ENCODE measurements at regions not wholly inside any gene's neighbourhood (a gene's known extent, or its start where the extent isn't known, plus 50 kb on each side); places are given as distances from the start of the nearest gene placed in this dataset.

DNA sequence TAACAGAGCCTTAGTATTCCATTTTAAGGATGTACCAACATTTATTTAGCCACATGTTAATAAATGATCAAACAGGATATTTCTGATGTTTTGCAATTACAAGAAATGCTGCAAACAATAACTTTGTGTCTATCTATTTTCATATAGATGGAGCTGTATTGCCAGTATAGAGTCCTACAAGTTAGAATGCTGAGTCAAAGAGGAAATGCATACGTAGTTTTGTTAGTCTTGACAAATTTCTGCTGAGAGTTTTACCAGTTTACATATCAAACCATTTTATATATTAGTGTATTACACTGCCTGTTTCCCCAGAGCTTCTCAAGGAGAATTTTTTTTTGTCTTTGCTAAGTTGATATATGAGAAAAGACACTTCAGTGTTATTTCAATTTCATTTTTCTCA lies 541.7 kb downstream of the SLC16A7 start:
- no peaks in the 10 kb centered on the region for H3K27me3 ChIP-seq (ENCODE audit: control insufficient read depth, insufficient read depth, low read length)
- no peak overlapping the region for H3K27ac ChIP-seq (ENCODE audit: insufficient read depth, low read length, poor library complexity, severe bottlenecking)
- Mint-ChIP-seq H3K4me3 (no peak overlapping the region), H3K27ac (no peak overlapping the region), H3K36me3 (no peaks in the 10 kb centered on the region), H3K27me3 (no peaks in the 10 kb centered on the region), H3K9me3 (peaks cover 0 to 4% (median 1%) of the 10 kb centered on the region in 7 donors), H3K4me1 (no peaks in the 10 kb centered on the region)
- H3K4me3 ChIP-seq (ENCODE audit: low read depth, low read length), result no peak overlapping the region
- DNase-seq (no peak), ATAC-seq (ENCODE audit: low read depth in 2 of 2) (no peak)
- no peaks in the 10 kb centered on the region for H3K4me1 ChIP-seq (ENCODE audit: control insufficient read depth, insufficient read depth, low read length, poor library complexity, severe bottlenecking)
- H3K9me3 ChIP-seq (ENCODE audit: control insufficient read depth in 2 of 2, low read length in 2 of 2), result no peaks in the 10 kb centered on the region
- H3K36me3 ChIP-seq (ENCODE audit: control insufficient read depth, insufficient read depth, low read length), result no peaks in the 10 kb centered on the region

GRCh38 chr12:60138526-60138925 lies 542.7 kb downstream of the SLC16A7 start:
- H3K4me3 Mint-ChIP-seq, result no peak overlapping the region
- H3K27ac Mint-ChIP-seq, result no peak overlapping the region
- H3K4me1 ChIP-seq (ENCODE audit: control insufficient read depth, insufficient read depth, low read length, poor library complexity, severe bottlenecking), result no peaks in the 10 kb centered on the region
- H3K9me3 Mint-ChIP-seq, result peaks cover 0 to 4% (median 1%) of the 10 kb centered on the region in 7 donors
- H3K27ac ChIP-seq (ENCODE audit: insufficient read depth, low read length, poor library complexity, severe bottlenecking), result no peak overlapping the region
- ATAC-seq (ENCODE audit: low read depth in 2 of 2) (no peak), DNase-seq (no peak)
- no peaks in the 10 kb centered on the region for H3K27me3 ChIP-seq (ENCODE audit: control insufficient read depth, insufficient read depth, low read length)
- no peaks in the 10 kb centered on the region for H3K27me3 Mint-ChIP-seq
- no peak overlapping the region for H3K4me3 ChIP-seq (ENCODE audit: low read depth, low read length)
- H3K36me3 ChIP-seq (ENCODE audit: control insufficient read depth, insufficient read depth, low read length), result no peaks in the 10 kb centered on the region
- H3K36me3 Mint-ChIP-seq, result no peaks in the 10 kb centered on the region
- no peaks in the 10 kb centered on the region for H3K4me1 Mint-ChIP-seq
- H3K9me3 ChIP-seq (ENCODE audit: control insufficient read depth in 2 of 2, low read length in 2 of 2), result no peaks in the 10 kb centered on the region

- Histone ChIP-seq H3K27me3 (ENCODE audit: control insufficient read depth, insufficient read depth, low read length) (no peaks in the 10 kb centered on the region), H3K27ac (ENCODE audit: insufficient read depth, low read length, poor library complexity, severe bottlenecking) (no peak overlapping the region), H3K36me3 (ENCODE audit: control insufficient read depth, insufficient read depth, low read length) (no peaks in the 10 kb centered on the region), H3K4me1 (ENCODE audit: control insufficient read depth, insufficient read depth, low read length, poor library complexity, severe bottlenecking) (no peaks in the 10 kb centered on the region), H3K4me3 (ENCODE audit: low read depth, low read length) (no peak overlapping the region), H3K9me3 (ENCODE audit: control insufficient read depth in 2 of 2, low read length in 2 of 2) (no peaks in the 10 kb centered on the region)
- DNase-seq (no peak), ATAC-seq (ENCODE audit: low read depth in 2 of 2) (no peak)
- no peaks in the 10 kb centered on the region for H3K27me3 Mint-ChIP-seq
- no peak overlapping the region for H3K4me3 Mint-ChIP-seq
- no peaks in the 10 kb centered on the region for H3K36me3 Mint-ChIP-seq
- peaks cover 0 to 5% (median 2%) of the 10 kb centered on the region in 7 donors for H3K9me3 Mint-ChIP-seq
- no peak overlapping the region for H3K27ac Mint-ChIP-seq
- no peaks in the 10 kb centered on the region for H3K4me1 Mint-ChIP-seq
These were observed 548.6 kb downstream of the SLC16A7 start for GRCh38 chr12:60144395-60144794.

GRCh38 chr12:60148109-60148508 lies 552.3 kb downstream of the SLC16A7 start:
- peaks cover 0 to 7% (median 6%) of the 10 kb centered on the region in 7 donors for H3K9me3 Mint-ChIP-seq
- H3K27ac Mint-ChIP-seq, result no peak overlapping the region
- no peak for ATAC-seq (ENCODE audit: low read depth in 2 of 2)

DNA sequence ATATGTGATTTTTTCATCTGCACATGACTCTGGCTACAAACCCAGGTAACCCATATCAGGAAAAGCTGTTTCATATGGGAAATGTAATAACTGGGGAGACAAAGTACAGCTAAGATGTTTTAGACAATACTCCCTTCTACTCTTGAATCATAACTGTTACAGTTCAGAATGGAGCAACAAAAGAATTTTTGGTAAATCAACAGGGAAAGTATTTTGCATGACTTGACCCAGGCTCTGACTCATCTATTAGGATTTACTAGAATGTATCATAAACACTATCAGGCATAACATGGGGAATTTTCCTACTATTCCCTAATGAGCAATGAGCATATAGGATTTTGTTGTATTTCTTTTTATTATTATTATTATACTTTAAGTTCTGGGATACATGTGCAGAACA lies 553.0 kb downstream of the SLC16A7 start:
- Mint-ChIP-seq H3K36me3 (no peaks in the 10 kb centered on the region), H3K4me1 (no peaks in the 10 kb centered on the region), H3K9me3 (peaks cover 0 to 7% (median 6%) of the 10 kb centered on the region in 7 donors)

More at GRCh38 chr12:60148109-60148508, 552.3 kb downstream of the SLC16A7 start:
- H3K27ac ChIP-seq (ENCODE audit: insufficient read depth, low read length, poor library complexity, severe bottlenecking), result no peak overlapping the region
- no peaks in the 10 kb centered on the region for H3K4me1 ChIP-seq (ENCODE audit: control insufficient read depth, insufficient read depth, low read length, poor library complexity, severe bottlenecking)
- Mint-ChIP-seq H3K4me1 (no peaks in the 10 kb centered on the region), H3K36me3 (no peaks in the 10 kb centered on the region), H3K27me3 (no peaks in the 10 kb centered on the region), H3K4me3 (no peak overlapping the region)
- no peak overlapping the region for H3K4me3 ChIP-seq (ENCODE audit: low read depth, low read length)
- H3K9me3 ChIP-seq (ENCODE audit: control insufficient read depth in 2 of 2, low read length in 2 of 2), result no peaks in the 10 kb centered on the region
- no peaks in the 10 kb centered on the region for H3K36me3 ChIP-seq (ENCODE audit: control insufficient read depth, insufficient read depth, low read length)
- H3K27me3 ChIP-seq (ENCODE audit: control insufficient read depth, insufficient read depth, low read length), result no peaks in the 10 kb centered on the region
- DNase-seq, result no peak

DNA sequence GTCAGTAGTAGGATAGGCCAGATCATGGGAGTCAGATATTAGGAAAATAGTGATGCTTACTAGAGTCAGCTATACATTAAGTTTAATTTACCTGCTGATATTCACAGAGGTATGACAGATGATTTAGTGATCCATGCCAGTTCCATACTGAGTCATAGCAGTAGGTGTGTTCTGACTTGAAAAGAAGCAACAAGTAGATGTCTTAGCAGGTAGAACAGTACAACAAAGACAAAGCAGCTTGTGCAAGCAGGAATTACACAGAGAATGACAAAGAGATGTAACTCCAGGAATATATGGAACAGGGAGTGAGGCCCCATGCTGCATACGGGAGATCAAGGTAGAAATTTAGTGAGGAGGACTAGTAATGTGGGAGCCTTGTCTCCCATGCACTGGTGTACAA lies 556.9 kb downstream of the SLC16A7 start:
- no peak overlapping the region for H3K4me3 Mint-ChIP-seq
- H3K27me3 Mint-ChIP-seq, result no peaks in the 10 kb centered on the region
- no peak for DNase-seq
- H3K4me1 Mint-ChIP-seq, result no peaks in the 10 kb centered on the region
- no peak for ATAC-seq (ENCODE audit: low read depth in 2 of 2)
- Histone ChIP-seq H3K4me3 (ENCODE audit: low read depth, low read length) (no peak overlapping the region), H3K27ac (ENCODE audit: insufficient read depth, low read length, poor library complexity, severe bottlenecking) (no peak overlapping the region), H3K4me1 (ENCODE audit: control insufficient read depth, insufficient read depth, low read length, poor library complexity, severe bottlenecking) (no peaks in the 10 kb centered on the region), H3K36me3 (ENCODE audit: control insufficient read depth, insufficient read depth, low read length) (no peaks in the 10 kb centered on the region), H3K9me3 (ENCODE audit: control insufficient read depth in 2 of 2, low read length in 2 of 2) (no peaks in the 10 kb centered on the region), H3K27me3 (ENCODE audit: control insufficient read depth, insufficient read depth, low read length) (no peaks in the 10 kb centered on the region)
- no peak overlapping the region for H3K27ac Mint-ChIP-seq
- H3K36me3 Mint-ChIP-seq, result no peaks in the 10 kb centered on the region
- peaks cover 0 to 6% (median 5%) of the 10 kb centered on the region in 7 donors for H3K9me3 Mint-ChIP-seq

More for the DNA sequence above, 553.0 kb downstream of the SLC16A7 start:
- Mint-ChIP-seq H3K4me3 (no peak overlapping the region), H3K27ac (no peak overlapping the region), H3K27me3 (no peaks in the 10 kb centered on the region)
- no peaks in the 10 kb centered on the region for H3K27me3 ChIP-seq (ENCODE audit: control insufficient read depth, insufficient read depth, low read length)
- H3K9me3 ChIP-seq (ENCODE audit: control insufficient read depth in 2 of 2, low read length in 2 of 2), result no peaks in the 10 kb centered on the region
- ATAC-seq (ENCODE audit: low read depth in 2 of 2) (no peak), DNase-seq (no peak)
- no peak overlapping the region for H3K27ac ChIP-seq (ENCODE audit: insufficient read depth, low read length, poor library complexity, severe bottlenecking)
- H3K4me3 ChIP-seq (ENCODE audit: low read depth, low read length), result no peak overlapping the region
- H3K36me3 ChIP-seq (ENCODE audit: control insufficient read depth, insufficient read depth, low read length), result no peaks in the 10 kb centered on the region
- no peaks in the 10 kb centered on the region for H3K4me1 ChIP-seq (ENCODE audit: control insufficient read depth, insufficient read depth, low read length, poor library complexity, severe bottlenecking)

DNA sequence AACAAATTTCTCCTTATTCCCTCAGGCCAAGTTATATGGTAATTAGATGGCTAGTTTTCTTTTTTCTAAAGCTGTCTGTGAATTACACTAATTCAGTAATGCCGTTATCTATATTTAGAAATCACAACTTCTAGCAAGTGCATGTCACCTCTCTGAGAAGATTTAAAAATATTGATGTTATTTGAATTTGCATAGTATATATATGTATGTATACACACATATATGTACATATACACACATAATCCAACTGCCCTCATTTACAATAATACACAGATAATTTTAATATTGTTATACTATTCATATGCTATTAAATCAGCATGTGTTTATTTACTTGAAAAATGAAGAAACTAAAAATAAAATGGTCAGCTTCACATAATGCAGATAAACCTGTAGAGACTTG lies 563.9 kb downstream of the SLC16A7 start:
- H3K36me3 Mint-ChIP-seq, result no peaks in the 10 kb centered on the region
- no peak overlapping the region for H3K4me3 Mint-ChIP-seq
- H3K27me3 Mint-ChIP-seq, result no peaks in the 10 kb centered on the region
- no peak overlapping the region for H3K27ac ChIP-seq (ENCODE audit: insufficient read depth, low read length, poor library complexity, severe bottlenecking)
- H3K27me3 ChIP-seq (ENCODE audit: control insufficient read depth, insufficient read depth, low read length), result no peaks in the 10 kb centered on the region
- H3K36me3 ChIP-seq (ENCODE audit: control insufficient read depth, insufficient read depth, low read length), result no peaks in the 10 kb centered on the region
- no peaks in the 10 kb centered on the region for H3K4me1 Mint-ChIP-seq
- no peak overlapping the region for H3K4me3 ChIP-seq (ENCODE audit: low read depth, low read length)
- ATAC-seq (ENCODE audit: low read depth in 2 of 2) (no peak), DNase-seq (no peak)
- no peaks in the 10 kb centered on the region for H3K4me1 ChIP-seq (ENCODE audit: control insufficient read depth, insufficient read depth, low read length, poor library complexity, severe bottlenecking)
- peaks cover 0 to 6% (median 2%) of the 10 kb centered on the region in 7 donors for H3K9me3 Mint-ChIP-seq
- no peak overlapping the region for H3K27ac Mint-ChIP-seq
- H3K9me3 ChIP-seq (ENCODE audit: control insufficient read depth in 2 of 2, low read length in 2 of 2), result no peaks in the 10 kb centered on the region

GRCh38 chr12:60162988-60163720 lies 567.3 kb downstream of the SLC16A7 start:
- no peak for DNase-seq
- H3K27me3 ChIP-seq (ENCODE audit: control insufficient read depth, insufficient read depth, low read length), result no peaks in the 10 kb centered on the region
- H3K9me3 ChIP-seq (ENCODE audit: control insufficient read depth in 2 of 2, low read length in 2 of 2), result no peaks in the 10 kb centered on the region
- Mint-ChIP-seq H3K27me3 (no peaks in the 10 kb centered on the region), H3K36me3 (no peaks in the 10 kb centered on the region), H3K4me3 (no peak overlapping the region), H3K27ac (no peak overlapping the region), H3K9me3 (peaks cover 0 to 8% (median 2%) of the 10 kb centered on the region in 7 donors), H3K4me1 (no peaks in the 10 kb centered on the region)
- H3K4me3 ChIP-seq (ENCODE audit: low read depth, low read length), result no peak overlapping the region
- no peak overlapping the region for H3K27ac ChIP-seq (ENCODE audit: insufficient read depth, low read length, poor library complexity, severe bottlenecking)
- no peaks in the 10 kb centered on the region for H3K4me1 ChIP-seq (ENCODE audit: control insufficient read depth, insufficient read depth, low read length, poor library complexity, severe bottlenecking)
- no peak for ATAC-seq (ENCODE audit: low read depth in 2 of 2)
- H3K36me3 ChIP-seq (ENCODE audit: control insufficient read depth, insufficient read depth, low read length), result no peaks in the 10 kb centered on the region
